WI38 (cell line): ENCODE measurements at regions not wholly inside any gene's neighbourhood (a gene's known extent, or its start where the extent isn't known, plus 50 kb on each side); places are given as distances from the start of the nearest gene placed in this dataset.

Experiments
- H3K4me3 ChIP-seq: 2 replicates; pipeline ENCODE4 v1.5.1; 2011; ENCODE audit warnings: low read depth, mild to moderate bottlenecking, control low read depth, low read length
- TF ChIP-seq, protein P1 (sequence below): IDR thresholded peaks from 2 replicates; pipeline ENCODE4 v1.5.1; 2012; ENCODE audit warnings: low read depth, mild to moderate bottlenecking, control low read depth, low read length

DNA sequence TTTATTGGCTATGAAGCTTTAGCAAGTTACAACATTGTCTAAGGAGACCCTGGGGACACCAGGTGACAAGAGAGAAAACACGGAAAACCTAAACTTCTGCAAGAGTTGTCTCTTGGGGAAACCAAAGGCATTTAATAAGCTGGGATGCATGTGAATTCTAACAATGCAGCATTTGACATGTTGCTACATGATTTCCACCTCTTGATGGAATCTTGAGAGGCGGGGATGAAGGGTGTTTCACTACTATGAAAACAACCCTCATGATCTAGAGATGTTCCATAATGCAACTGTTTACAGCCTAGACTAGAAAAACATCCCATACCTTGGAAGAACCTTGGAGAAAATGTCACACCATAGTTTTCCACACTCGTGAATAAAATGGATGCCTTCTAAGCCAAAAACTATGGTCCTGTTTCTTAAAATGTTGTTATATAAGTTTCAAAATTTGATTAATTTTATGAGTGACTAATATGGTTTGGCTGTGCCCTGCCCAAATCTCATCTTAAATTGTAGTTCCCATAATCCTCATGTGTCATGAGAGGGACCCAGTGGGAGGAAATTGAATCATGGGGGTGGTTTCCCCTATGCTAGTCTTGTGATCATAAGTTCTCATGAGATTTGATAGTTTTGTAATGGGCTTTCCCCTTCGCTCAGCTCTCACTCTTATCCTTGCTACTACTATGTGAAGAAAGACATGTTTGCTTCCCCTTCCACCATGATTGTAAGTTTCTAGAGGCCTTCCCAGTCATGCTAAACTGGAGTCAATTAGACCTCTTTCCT, 164.6 kb downstream of the TNFSF13B start:
- TF ChIP-seq, protein P1, sequence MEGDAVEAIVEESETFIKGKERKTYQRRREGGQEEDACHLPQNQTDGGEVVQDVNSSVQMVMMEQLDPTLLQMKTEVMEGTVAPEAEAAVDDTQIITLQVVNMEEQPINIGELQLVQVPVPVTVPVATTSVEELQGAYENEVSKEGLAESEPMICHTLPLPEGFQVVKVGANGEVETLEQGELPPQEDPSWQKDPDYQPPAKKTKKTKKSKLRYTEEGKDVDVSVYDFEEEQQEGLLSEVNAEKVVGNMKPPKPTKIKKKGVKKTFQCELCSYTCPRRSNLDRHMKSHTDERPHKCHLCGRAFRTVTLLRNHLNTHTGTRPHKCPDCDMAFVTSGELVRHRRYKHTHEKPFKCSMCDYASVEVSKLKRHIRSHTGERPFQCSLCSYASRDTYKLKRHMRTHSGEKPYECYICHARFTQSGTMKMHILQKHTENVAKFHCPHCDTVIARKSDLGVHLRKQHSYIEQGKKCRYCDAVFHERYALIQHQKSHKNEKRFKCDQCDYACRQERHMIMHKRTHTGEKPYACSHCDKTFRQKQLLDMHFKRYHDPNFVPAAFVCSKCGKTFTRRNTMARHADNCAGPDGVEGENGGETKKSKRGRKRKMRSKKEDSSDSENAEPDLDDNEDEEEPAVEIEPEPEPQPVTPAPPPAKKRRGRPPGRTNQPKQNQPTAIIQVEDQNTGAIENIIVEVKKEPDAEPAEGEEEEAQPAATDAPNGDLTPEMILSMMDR, result no peak
- no peak overlapping the region for H3K4me3 ChIP-seq

DNA sequence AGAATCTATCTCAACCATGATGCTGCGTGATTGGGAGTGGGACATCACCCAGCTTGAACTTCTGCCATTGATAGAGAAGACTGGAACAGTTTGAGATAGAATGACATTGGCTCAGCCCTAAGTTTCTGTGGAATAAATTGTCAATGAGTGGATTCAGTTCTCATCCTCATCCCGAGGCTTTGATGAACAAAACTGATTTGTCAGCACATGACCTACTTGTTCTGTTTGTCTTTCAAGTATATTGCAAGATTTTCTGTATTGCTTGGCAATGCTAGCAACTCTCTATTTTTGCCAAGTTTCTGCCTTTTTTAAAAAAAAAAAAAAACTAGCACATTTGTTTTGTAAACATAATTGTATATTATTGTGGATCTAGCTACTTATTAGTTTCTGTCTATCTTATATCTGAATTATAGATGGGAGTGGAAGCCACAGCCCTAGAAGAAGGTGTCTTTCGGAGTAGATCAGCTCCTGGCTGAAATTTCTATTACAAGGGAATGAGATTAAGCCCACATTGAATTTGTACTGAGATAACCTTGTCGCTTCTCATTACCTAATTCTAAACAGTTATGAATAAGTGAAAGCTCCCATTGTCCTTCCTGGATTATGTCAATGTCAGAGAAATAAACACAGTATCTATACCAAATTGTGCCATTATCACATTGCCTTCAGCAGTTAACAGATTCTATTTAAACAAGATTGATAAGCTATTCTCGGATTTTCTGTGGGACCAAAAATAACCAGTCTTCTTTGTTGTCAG, 166.1 kb downstream of the TNFSF13B start:
- TF ChIP-seq, protein P1, result no peak
- no peak overlapping the region for H3K4me3 ChIP-seq

DNA sequence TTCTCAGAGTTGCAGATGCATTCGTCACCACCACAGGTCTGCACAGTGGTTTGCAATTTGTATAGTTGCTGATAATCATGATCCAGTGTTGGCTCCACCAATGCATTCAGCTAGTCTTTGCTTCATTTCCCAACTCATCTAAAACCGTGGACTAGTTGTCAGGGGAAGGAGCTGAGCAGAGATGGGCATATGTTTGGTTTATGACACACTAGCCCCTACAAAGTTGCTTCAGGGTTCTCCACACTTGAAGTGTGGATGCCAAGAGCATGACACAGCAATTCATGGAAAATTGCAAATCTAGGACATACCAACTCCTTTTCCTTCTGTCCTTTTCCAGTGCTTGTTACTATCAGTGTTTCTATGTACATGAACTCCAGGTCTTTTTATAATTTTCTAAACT, 168.0 kb downstream of the TNFSF13B start:
- H3K4me3 ChIP-seq, result no peak overlapping the region
- TF ChIP-seq, protein P1, result no peak

- TF ChIP-seq, protein P1, result no peak
- H3K4me3 ChIP-seq, result no peak overlapping the region
These were observed 170.0 kb downstream of the TNFSF13B start for GRCh38 chr13:108439556-108439955.

DNA sequence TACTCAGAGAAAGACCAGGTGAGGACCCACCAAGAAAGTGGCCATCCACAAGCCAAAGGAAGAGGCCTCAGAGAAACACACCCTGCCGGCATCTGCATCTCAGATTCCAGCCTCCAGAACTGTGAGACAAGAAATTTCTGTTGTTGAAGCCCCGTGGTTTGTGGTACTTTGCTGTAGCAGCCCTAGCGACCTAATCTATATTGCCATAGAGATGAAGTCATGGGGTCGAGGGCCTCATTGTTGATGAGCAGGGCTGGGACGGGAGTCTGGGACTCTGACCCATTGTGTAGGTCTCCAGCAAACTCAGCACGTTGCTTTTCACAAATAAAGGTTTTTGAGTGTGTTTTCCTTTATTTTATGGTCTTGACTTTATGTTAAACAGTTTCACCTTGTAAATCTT, 174.9 kb downstream of the TNFSF13B start:
- TF ChIP-seq, protein P1, result no peak
- no peak overlapping the region for H3K4me3 ChIP-seq

- TF ChIP-seq, protein P1, result no peak
- H3K4me3 ChIP-seq, result no peak overlapping the region
These were observed 179.4 kb downstream of the TNFSF13B start for GRCh38 chr13:108448891-108449290.

- no peak overlapping the region for H3K4me3 ChIP-seq
- TF ChIP-seq, protein P1, result no peak
These were observed 178.3 kb upstream of the MYO16 start for GRCh38 chr13:108451121-108451520.
